ENCODE measurements at regions not wholly inside any gene's neighbourhood (a gene's known extent, or its start where the extent isn't known, plus 50 kb on each side); places are given as distances from the start of the nearest gene placed in this dataset.

DNA sequence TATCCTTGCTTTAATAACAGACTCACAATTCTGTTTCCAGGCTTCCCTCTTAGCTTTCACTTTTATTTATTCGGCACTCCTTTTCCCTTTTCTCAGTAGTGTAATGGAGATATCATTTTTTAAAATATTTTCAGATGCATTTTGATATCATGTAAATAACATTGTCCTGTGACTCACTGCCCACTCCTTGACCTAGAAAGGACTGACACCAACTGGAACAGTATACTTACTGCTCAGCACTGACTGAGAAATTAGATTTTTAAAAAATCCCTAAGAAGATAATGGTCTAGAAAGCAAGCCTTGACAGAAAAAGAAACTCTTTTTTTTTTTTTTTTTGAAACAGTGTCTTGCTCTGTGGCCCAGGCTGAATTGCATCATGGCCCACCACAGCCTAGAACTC, 118.0 kb upstream of the FSCB start:
- no peaks in the 10 kb centered on the region for H3K36me3 ChIP-seq (ENCODE audit: insufficient read depth, low read length, poor library complexity, severe bottlenecking)
- no peak for TF ChIP-seq EZH2 (IDR thresholded peaks at IDR 0.05; ENCODE audit: borderline replicate concordance, low read depth, low read length, poor library complexity, severe bottlenecking)
- TF ChIP-seq, protein P1, sequence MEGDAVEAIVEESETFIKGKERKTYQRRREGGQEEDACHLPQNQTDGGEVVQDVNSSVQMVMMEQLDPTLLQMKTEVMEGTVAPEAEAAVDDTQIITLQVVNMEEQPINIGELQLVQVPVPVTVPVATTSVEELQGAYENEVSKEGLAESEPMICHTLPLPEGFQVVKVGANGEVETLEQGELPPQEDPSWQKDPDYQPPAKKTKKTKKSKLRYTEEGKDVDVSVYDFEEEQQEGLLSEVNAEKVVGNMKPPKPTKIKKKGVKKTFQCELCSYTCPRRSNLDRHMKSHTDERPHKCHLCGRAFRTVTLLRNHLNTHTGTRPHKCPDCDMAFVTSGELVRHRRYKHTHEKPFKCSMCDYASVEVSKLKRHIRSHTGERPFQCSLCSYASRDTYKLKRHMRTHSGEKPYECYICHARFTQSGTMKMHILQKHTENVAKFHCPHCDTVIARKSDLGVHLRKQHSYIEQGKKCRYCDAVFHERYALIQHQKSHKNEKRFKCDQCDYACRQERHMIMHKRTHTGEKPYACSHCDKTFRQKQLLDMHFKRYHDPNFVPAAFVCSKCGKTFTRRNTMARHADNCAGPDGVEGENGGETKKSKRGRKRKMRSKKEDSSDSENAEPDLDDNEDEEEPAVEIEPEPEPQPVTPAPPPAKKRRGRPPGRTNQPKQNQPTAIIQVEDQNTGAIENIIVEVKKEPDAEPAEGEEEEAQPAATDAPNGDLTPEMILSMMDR (conservative IDR thresholded peaks at IDR 0.05; ENCODE audit: low read depth, low read length) = no peak
- H3K4me1 ChIP-seq (ENCODE audit: insufficient read depth, low read length, poor library complexity, severe bottlenecking) = peaks cover 5% of the 10 kb centered on the region
- no peak overlapping the region for H3K4me3 ChIP-seq (ENCODE audit: low read depth, low read length, poor library complexity, severe bottlenecking)
- intact Hi-C loops (cut with micrococcal nuclease; ENCODE audit: unreplicated experiment) = no loop called here
- ChIA-PET CTCF (no interaction called here), POLR2A (ENCODE audit: low non-redundant PET) (no interaction called here)
- no peak overlapping the region for H3K27ac ChIP-seq (ENCODE audit: low read depth, low read length, poor library complexity, severe bottlenecking)
- H3K27me3 ChIP-seq (replicated peaks; ENCODE audit: insufficient read depth, low read depth, low read length, poor library complexity) = no peaks in the 10 kb centered on the region
- no peaks in the 10 kb centered on the region for H3K9me3 ChIP-seq (ENCODE audit: low read depth, low read length, poor library complexity, severe bottlenecking)
- no peak for DNase-seq (ENCODE audit: low spot score)
- no TSS peak for BruUV-seq (replicated peaks)

DNA sequence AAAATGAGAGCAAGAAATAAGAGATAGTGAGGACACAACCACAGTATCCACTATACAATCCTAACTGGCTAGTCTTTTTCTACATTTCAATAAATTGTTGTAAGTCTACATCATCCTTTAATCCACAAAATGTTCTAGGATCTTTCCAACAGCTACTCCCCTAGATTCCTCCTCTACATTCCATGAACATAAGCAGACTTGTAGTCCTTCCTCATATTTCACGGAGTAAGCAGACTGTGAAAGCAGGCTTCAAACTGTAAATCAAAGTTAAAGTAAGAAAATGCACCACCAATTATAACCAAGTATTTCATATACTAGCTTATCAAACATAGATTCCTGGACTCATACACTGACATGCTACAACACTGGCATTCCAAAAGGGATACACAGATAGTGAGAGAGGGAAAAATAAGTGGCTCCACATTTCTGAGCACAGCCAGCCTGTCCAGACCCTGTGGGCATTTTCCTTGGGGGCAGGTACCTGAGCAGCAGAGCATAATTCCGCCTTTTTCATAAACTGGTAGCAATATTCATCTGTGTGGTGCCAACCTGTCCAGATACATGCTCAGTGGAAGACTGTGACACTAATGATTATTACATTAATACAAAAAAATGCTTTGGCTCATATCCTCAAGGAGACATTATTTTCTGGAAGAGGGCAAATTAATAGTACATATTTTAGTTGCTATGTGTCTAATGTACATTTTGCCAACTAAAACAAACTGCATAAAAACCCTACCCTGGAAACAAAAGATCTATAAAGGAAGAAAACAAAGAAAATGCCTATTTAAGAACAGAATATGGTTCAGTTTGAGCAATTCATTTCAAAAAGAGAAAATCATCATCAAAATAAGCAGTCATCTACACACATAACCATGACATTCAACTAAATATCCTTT, 113.3 kb upstream of the FSCB start:
- TF ChIP-seq EZH2 (IDR thresholded peaks at IDR 0.05; ENCODE audit: borderline replicate concordance, low read depth, low read length, poor library complexity, severe bottlenecking) = no peak
- TF ChIP-seq, protein P1 (conservative IDR thresholded peaks at IDR 0.05; ENCODE audit: low read depth, low read length) = no peak
- intact Hi-C loops (cut with micrococcal nuclease; ENCODE audit: unreplicated experiment) = no loop called here
- POLR2A ChIA-PET (ENCODE audit: low non-redundant PET) = no interaction called here
- DNase-seq (ENCODE audit: low spot score) = no peak
- BruUV-seq (replicated peaks) = no TSS peak
- CTCF ChIA-PET = no interaction called here
- peaks cover 19% of the 10 kb centered on the region for H3K4me1 ChIP-seq (ENCODE audit: insufficient read depth, low read length, poor library complexity, severe bottlenecking)
- no peak overlapping the region for H3K27ac ChIP-seq (ENCODE audit: low read depth, low read length, poor library complexity, severe bottlenecking)
- peaks cover 5% of the 10 kb centered on the region for H3K9me3 ChIP-seq (ENCODE audit: low read depth, low read length, poor library complexity, severe bottlenecking)
- peaks cover 9% of the 10 kb centered on the region for H3K36me3 ChIP-seq (ENCODE audit: insufficient read depth, low read length, poor library complexity, severe bottlenecking)
- H3K27me3 ChIP-seq (replicated peaks; ENCODE audit: insufficient read depth, low read depth, low read length, poor library complexity) = no peaks in the 10 kb centered on the region
- no peak overlapping the region for H3K4me3 ChIP-seq (ENCODE audit: low read depth, low read length, poor library complexity, severe bottlenecking)

DNA sequence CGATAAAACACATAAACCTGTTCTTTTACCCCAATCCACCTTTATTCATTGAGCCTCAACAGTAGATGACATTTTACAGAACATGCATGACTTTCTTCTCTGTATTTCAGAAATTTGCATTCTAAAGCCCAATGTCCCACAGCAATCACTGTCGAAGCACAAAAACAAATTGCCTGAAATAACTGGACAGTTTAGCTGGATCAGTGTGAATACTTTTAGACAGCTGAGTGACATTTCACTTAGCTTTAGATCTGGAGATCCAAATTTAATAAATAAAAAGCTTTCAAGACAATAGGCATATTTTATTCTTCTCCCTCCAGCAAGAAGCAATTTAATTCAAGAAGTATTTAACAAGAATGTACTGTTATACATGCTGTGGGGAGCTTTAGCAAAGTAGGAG, 109.1 kb upstream of the FSCB start:
- CTCF ChIA-PET = no interaction called here
- Histone ChIP-seq H3K4me3 (ENCODE audit: low read depth, low read length, poor library complexity, severe bottlenecking) (no peak overlapping the region), H3K36me3 (ENCODE audit: insufficient read depth, low read length, poor library complexity, severe bottlenecking) (peaks cover 9% of the 10 kb centered on the region), H3K4me1 (ENCODE audit: insufficient read depth, low read length, poor library complexity, severe bottlenecking) (peaks cover 56% of the 10 kb centered on the region), H3K27ac (ENCODE audit: low read depth, low read length, poor library complexity, severe bottlenecking) (peak overlapping the region; percentile 93), H3K9me3 (ENCODE audit: low read depth, low read length, poor library complexity, severe bottlenecking) (peaks cover 5% of the 10 kb centered on the region), H3K27me3 (replicated peaks; ENCODE audit: insufficient read depth, low read depth, low read length, poor library complexity) (no peaks in the 10 kb centered on the region)
- DNase-seq (ENCODE audit: low spot score) = no peak
- no peak for TF ChIP-seq EZH2 (IDR thresholded peaks at IDR 0.05; ENCODE audit: borderline replicate concordance, low read depth, low read length, poor library complexity, severe bottlenecking)
- TF ChIP-seq, protein P1 (conservative IDR thresholded peaks at IDR 0.05; ENCODE audit: low read depth, low read length) = no peak
- POLR2A ChIA-PET (ENCODE audit: low non-redundant PET) = no interaction called here
- intact Hi-C loops (cut with micrococcal nuclease; ENCODE audit: unreplicated experiment) = no loop called here
- TSS peak; percentile 88 for BruUV-seq (replicated peaks)
